AG09309 (cell line): ENCODE measurements at regions not wholly inside any gene's neighbourhood (a gene's known extent, or its start where the extent isn't known, plus 50 kb on each side); places are given as distances from the start of the nearest gene placed in this dataset.

Experiments used
- DNase-seq: peaks from one replicate; pipeline ENCODE4 v3.0.0-alpha.2; 2010; ENCODE audit warnings: low read depth
- H3K4me3 ChIP-seq: 2 replicates; pipeline ENCODE4 v1.5.1; 2011; ENCODE audit warnings: mild to moderate bottlenecking, low read depth, low read length, moderate library complexity; ENCODE audit not compliant: control insufficient read depth
- CTCF ChIP-seq: IDR thresholded peaks from 2 replicates; pipeline ENCODE4 v1.5.1; 2011; ENCODE audit warnings: mild to moderate bottlenecking, low read depth, low read length, inconsistent platforms; ENCODE audit not compliant: insufficient read depth, control insufficient read depth; ENCODE audit errors: missing control alignments

GRCh38 chr12:75721796-75722195 is 210.4 kb upstream of the KRR1 start:
- TF ChIP-seq CTCF = no peak
- H3K4me3 ChIP-seq = no peak overlapping the region
- DNase-seq = no peak

- no peak overlapping the region for H3K4me3 ChIP-seq
- DNase-seq = no peak
- TF ChIP-seq CTCF = no peak
Measured at GRCh38 chr12:75720812-75721641, 209.6 kb upstream of the KRR1 start.

- no peak overlapping the region for H3K4me3 ChIP-seq
- TF ChIP-seq CTCF = no peak
- DNase-seq = no peak
Measured at GRCh38 chr12:75717902-75718301, 206.5 kb upstream of the KRR1 start.

GRCh38 chr12:75716291-75717025 is 205.0 kb upstream of the KRR1 start:
- DNase-seq = no peak
- no peak overlapping the region for H3K4me3 ChIP-seq
- no peak for TF ChIP-seq CTCF

- no peak for DNase-seq
- H3K4me3 ChIP-seq = no peak overlapping the region
- TF ChIP-seq CTCF = no peak
Measured at GRCh38 chr12:75715682-75716081, 204.3 kb upstream of the KRR1 start.

GRCh38 chr12:75715323-75715644 is 203.9 kb upstream of the KRR1 start:
- TF ChIP-seq CTCF = no peak
- no peak overlapping the region for H3K4me3 ChIP-seq
- no peak for DNase-seq
